GM21717 (cell line): ENCODE measurements at regions not wholly inside any gene's neighbourhood (a gene's known extent, or its start where the extent isn't known, plus 50 kb on each side); places are given as distances from the start of the nearest gene placed in this dataset.
"Not testable (repeated sequence)": the region's sequence is repeated elsewhere in the genome, so short reads cannot be mapped to it uniquely, and the experiment has no call there.

Source experiments
- ATAC-seq: cut with Tn5 transposase; IDR thresholded peaks from one replicate; pipeline ENCODE4 v1.9.1; 2021; ENCODE audit warnings: mild to moderate bottlenecking, moderate library complexity; ENCODE audit not compliant: unreplicated experiment

DNA sequence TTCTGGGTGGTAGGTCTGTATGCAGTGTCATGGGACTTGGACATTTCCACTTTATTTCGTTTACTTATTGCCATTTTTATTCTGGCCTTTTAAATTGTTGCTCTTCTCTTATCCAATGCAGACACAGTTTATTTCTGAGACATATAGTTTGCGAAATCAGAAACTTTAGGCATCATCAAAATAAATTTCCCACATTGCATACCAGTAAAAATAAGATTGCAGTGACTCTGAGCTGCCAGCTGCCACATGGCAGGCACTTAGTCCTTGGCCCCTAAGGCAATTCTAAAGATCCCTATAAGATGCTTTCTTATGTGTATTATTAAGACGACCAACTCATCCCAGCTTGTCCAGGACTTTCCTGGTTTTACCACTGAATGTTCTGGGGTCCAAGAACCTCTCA is 81.8 kb upstream of the ANKRD1 start:
- ATAC-seq, result no peak

DNA sequence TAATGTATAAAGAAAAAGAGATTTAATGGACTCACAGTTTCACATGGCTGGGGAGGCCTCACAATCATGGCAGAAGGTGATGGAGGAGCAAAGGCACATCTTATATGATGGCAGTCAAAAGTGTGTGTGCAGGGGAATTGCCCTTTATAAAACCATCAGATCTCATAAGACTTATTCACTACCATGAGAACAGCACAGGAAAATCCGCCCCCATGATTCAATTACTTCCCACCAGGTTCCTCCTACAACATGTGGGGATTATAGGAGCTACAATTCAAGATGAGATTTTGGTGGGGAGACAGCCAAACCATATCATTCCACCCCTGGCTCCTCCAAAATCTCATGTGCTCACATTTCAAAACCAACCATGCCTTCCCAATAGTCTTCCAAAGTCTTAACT is 82.5 kb upstream of the ANKRD1 start:
- ATAC-seq, result not testable (repeated sequence)

DNA sequence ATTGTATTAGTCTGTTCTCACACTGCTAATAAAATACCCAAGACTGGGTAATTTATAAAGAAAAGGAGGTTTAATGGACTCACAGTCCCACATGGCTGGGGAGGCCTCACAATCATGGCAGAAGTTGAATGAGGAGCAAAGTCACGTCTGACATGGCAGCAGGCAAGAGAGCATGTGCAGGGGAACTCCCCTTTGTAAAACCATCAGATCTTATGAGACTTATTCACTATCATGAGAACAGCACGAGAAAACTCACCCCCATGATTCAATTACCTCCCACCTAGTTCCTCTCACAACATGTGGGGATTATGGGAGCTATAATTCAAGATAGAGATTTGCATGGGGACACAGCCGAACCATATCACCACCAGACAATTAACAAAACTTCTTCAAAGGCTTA is 84.4 kb upstream of the ANKRD1 start:
- ATAC-seq, result not testable (repeated sequence)

DNA sequence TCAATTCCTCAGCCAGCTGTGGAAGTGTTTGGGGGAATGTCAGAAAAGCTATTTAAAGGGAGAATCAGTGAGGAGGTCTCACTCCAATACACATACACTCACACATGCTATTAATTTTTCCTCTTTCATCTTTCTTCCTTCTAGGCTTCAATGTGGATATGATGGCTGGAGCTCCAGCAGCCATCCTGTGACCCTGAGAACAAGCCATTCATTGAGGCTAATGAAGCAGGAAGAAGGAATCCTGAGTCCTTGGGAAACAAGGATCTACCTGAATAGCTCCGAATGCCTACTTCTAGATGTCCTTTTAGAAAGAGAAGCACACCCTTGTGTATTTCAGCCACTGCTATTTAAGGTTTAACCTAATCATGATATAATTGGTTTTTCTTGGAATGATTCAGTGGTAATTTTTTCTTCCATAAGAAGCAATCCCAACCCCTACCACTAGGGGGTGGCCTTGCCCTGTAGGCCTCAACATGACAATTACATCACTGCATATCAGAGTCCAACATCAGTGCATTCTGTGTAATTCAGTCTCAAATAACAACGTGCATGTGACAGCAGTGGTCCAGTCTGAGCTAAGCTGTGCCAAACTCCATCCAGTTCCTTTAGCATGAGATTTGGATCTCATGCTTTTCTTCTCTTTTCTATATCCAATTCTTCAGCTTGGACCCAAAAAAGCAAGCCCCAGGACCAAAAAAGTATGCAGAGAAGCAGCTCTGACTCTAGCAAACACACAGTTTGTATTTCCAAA is 85.3 kb upstream of the ANKRD1 start:
- peak; percentile 20 for ATAC-seq

DNA sequence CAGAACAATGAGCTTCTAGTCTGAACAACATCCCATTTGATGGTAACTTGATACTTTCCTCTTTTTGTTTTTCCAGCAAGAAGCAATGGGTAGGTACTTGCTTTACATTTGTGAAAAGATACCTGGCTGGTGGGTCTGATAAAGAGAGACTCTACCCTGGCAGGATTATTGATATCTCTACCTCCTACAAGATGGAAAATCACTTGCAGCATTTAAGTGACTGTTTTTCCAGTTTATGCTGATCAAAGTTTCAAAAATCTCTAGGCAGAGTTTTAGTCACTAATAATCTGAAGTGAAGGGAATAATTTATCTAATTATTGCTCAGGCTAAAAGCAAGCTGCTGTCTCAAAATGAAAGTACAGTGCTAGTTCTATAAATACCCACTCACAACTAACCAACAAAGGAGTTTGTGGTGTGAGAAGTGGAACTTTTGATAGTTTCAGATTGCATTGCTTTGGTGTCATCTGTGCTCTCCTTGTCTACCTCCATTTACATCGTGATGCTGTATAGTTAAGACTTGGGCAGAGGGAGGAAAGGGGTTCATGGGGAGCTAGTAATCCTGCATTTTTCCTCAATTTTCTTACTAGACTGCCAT is 86.0 kb upstream of the ANKRD1 start:
- ATAC-seq, result peak; percentile 86

DNA sequence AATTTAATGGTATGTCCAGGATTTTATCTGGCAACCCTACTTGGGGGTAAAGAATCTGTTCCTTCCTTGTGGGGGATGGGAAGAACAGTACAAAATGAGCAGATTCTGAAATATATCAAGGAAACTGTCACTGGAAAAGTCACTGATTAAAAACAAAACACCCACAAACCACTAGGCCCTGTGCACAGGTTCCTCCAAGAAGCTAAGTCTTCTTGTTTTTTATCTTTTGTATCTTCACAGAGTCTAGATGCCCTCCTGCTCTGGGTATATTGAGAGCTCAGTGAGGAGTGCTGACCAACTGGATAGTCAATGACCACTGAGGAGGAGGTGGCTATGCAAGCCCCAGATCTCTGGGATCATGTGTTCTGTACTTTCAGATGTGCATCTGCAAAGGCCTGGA is 86.8 kb upstream of the ANKRD1 start:
- no peak for ATAC-seq

DNA sequence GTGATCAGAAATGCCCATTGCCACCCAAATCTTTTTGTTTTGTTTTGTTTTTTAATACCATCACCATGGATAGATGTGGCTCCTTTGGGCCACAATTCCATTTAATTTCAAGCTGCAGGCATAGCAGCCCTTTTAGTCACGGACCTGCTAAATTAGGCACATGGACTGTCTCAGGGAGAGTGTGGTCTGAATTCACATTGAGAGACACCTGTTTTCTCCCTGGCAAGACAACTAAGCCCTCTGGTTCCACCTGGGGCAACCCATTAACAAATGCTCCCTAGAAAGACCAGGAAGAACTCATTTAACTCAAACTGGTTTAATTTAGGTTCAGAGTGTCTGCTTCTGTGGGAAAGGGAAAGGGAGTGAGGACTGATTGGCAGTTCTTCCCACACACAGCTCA is 88.2 kb upstream of the ANKRD1 start:
- ATAC-seq, result no peak

DNA sequence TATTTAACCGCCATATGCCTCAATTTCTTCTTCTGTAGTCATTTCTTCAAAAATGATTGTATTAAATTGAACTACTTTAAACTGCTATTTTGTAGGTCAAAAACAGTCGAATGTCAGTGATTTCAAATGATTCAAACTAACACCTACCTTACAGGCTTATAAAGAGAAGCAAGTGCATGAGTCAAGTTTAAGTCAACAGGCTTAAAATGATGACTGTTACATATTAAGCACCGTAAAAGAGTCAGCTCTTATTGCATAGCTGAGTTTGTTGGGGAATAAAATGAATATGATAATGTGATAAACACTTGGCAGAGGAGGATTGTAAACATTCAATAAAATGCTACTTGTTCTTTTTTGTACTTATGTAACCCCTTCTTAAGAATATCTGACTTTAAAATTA is 90.1 kb upstream of the ANKRD1 start:
- no peak for ATAC-seq

DNA sequence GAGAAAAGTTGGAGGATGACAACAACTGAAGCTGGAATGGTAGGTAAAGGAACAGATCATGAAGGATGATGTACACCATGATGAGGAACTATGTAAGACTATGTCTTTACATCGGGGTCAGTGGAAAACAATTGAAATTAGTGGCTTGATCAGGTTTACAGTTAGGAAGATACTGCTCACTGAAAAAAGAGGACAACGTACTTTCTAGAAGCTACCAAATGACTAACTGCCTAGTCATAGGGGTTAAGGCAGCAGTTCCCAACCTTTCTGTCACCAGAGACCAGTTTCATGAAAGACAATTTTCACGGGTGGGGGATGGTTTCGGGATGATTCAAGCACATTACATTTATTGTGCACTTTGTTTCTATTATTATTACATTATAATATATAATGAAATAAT is 91.6 kb upstream of the ANKRD1 start:
- no peak for ATAC-seq

DNA sequence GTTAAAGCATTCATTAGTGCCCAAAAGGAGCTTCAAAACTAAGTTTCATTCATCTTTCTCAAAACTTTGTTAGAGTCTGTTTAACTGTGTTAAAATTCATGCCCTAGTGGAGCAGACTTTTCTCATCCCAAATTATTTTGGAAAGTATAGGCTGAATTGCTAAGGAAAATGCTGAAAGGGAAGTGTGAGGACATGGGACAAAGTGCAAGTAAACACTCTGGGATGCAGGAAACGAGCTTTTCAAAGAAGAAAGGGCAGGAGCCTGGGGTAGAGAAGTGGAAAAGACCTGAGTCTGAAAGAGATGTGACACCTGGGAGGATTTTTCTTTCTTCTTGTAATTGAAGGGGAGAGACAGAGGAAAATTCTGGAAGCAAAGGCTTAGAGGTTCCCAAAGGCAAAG is 93.1 kb upstream of the ANKRD1 start:
- no peak for ATAC-seq

DNA sequence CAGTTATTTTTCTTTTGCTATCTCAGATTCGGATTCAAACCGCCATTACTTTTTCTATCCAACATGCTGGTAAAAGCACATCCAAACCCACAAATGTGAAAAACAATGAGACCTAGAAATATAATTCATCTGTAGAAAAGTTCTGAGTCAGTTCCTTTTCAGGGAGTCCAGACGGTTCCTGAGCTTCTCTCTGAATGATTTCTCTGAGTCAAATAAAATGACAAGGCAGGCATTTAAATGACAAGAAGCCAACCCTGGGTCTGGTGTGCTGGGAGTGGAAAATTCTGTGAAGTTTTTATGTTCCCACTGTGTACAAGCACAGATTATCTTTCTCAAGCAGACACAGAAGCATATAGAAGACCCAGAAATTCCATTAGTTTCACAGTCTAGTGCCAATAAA is 96.3 kb upstream of the ANKRD1 start:
- no peak for ATAC-seq

DNA sequence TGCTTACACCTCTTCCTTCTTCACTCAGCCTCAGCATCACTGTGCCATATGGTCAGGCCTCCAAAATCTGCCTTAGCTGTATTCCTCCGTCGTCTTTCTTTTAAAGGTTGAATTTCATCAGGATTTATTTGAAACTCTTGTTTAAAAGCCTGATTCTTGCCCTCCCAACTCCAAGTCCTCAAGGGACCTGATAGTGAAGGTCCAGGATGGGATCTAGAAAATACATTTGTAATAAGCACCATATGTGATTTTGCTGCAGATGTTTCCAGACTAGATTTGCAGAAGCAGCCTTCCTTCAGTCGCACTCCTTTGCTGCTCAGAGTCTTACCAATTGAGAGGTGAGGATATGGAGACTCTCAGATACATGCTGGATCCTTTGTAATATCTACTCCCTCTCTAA is 101.0 kb upstream of the ANKRD1 start:
- no peak for ATAC-seq

DNA sequence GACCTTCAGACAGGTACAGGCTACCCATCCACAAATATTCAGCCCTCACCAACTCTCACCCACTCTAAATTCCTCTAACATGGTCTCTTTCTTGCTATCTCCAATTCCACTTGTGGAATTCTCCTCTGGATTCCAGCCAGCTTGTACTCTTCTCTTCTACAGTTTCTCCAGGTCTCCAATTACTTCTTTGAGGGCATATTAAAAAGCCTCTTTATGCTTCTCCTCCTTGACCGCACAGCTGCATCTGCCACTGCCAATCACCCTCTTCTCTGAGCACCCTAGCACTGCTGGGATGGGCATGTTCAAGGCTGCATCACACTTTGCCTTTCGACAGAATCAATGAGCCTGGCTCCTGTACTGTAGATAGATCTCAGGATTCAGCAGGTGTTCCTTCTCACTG is 101.5 kb upstream of the ANKRD1 start:
- ATAC-seq, result no peak

DNA sequence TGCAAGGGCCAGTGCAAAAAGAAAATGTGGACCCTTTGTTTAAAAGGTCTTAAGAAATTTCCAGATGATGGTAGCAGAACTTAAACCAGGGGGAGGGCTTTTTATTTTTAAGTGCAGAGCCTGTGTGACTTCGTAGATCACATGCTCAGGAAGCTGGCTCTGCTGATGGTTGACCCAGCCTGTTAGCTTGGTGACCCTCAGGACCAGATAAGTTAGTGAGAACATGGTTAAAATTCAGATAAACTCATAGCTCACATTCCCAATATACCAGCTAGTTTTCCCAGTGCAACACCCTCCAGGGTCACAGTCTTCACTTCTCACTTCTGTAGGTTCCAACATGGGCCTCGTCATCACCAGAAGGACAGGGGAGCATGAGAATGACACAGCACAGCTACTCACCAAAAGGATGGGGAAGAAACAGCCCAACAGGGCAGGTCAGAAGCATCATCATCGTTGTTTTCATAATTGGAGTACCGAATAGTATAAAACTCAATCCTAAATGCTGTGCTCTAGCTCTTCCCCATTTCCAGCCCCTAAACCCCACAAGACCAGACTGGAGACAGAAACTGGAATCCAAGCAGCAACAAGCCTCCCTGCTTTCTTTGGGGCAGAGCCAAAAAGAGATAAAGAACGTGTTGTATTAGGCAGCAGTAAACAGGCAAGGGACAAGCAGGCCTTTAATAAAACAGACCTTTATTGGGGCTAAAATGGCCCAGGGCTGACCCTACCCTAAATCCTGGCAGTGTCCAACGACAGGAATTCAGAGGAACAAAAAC is 102.2 kb upstream of the ANKRD1 start:
- no peak for ATAC-seq

DNA sequence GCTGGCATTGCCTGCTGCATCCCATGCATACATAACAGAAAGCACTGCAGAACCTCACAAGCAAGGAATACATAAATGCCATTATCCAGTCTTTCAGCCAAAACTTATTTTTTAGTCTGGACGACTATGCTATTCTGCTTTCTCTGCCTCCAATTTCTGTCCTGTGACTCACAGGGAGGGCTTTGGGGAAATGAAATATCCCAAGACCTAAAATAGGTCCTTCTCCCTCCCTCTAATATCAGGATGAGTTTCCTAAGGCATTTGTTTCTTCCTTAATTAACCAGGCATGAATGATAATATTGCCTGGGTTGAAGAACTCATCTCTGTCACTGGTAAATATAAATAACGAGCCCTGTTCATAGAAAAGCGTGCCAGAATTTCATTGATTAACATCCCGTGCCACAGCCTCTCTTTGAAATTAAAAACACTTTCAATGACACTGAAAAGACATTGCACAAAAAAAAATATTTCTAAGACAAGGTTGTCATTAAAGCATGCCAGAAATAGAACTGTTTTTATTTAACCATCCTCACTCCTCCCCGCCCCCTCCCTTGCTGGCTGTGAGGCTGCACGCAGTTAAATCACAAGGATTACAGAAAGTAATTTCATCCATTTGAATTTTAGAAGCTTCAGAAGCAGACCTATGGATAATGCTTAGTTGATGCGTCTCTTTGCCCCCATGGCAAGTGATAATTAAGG is 103.0 kb upstream of the ANKRD1 start:
- no peak for ATAC-seq

DNA sequence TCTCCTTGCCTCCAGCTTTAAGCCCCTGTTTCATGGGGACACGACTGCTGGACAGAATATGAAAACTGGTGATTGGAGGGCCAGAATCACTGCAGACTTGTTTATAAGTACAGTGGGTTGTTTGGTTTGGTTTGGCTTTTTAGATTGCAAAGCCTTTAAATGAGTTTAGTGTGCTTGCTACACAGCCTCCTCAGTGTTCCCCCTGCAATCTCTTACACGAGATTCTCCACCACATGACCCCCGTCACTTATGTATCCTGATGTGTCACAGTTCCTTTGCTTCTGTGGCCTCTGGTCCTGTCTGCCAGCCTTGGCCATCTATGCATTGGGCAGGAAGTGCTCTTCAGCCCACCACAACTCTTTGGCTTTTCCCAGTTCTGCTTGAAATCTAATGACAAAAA is 103.7 kb upstream of the ANKRD1 start:
- no peak for ATAC-seq

DNA sequence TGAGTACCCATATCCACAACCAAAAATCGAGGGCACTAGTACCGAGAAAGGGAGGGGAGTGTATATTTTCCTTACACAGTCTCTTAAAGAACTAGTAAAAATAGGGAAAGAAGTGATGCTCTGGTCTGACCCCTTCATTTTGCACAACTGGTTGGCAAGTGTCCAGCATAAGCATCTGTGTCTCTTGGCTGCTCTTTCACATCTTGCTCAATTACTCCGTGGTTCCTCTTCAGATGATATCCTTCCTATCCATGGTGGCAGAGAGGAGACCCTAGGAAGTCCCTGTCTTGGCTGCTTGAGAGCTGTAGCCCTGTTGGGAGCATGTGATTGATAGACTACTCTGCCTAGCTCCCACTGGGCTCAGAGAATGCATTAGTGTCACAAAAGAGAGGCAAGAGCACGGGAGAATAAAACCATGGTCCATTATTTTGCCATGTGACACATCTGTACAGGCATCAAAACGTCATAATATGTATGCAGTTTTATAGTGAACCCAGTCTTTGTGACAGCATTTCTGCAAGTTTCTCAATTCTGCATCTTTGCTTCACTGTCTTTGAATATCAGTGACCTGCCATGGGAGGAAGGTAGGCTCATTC is 111.8 kb upstream of the ANKRD1 start:
- no peak for ATAC-seq

DNA sequence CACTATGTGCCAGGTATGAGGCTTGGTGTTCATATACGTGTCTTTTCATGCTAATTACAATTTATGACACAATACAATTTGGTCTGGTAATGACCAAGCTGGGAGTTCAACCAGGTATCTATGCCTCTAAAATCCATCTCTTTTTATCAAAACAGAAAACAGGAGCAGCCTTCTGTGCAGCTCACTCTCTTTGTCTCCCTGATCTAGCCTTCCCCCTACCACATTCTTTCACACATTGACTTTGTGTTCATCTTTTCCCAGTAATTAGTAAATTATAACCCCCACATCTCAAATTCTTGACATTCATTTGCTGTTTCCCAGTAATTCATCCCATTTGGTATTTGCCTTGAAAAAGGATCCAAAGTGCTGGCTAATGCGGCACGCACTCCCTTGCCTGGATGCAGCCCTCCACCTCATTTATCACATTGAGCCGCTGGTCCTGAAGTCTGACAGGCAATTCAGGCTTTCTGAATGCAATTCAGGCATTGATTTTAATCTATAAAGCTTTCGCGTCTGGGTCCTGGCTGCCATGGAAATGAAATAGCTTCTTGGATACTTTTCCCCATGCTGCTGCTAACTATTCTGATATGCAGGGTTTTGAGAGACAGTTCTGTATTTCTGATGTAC is 112.5 kb upstream of the ANKRD1 start:
- ATAC-seq, result no peak

DNA sequence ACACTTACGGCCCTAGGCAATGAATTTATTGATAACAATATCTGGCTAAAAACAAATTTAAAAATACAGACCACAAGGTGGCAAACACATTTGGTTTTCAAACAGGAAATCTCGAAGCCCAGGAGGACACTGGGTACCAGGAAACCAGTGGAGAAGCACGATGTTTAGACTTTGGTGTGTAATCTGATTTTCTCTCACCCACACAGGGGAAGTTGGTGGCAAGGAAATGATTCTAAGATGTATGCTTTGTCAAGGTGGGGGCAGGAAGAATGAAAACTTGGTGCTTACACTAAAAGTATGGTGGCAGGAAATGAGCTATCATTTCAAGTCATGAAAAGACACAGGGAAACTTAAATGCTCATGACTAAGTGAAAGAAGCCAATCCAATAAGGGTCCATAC is 113.2 kb upstream of the ANKRD1 start:
- ATAC-seq, result no peak

DNA sequence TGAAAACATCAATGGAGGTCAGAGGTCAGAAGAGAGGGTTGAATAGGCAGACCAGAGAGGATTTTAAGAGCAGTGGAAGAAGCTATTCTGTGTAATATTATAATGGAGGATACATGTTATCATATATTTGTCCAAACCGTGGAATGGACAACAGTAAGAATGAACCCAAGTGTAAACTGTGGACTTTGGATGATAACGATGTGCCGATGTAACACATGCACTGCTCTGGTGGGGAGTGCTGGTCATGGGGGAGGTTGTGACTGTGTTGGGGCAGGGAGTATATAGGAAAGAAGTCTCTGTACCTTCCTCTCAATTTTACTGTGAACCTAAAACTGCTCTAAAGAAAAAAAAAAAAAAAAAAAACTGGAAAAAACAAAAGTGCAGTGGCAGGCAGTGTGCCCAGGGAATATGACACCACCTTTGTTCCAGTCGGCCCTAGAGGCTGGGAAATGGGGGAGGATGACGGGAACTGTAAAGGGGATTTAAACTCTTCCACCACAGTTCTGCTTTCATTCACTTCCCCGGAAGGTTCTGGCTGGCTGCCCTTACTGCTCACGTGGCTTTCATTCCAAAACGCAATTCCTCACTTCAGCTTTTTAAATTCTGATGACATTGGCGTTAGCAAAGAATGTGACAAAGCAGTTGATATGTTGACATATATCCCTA is 113.7 kb upstream of the ANKRD1 start:
- no peak for ATAC-seq
